SK-N-SH treated with all-trans-retinoic acid at 6 μM for 48 hours (cell line): ENCODE measurements at regions not wholly inside any gene's neighbourhood (a gene's known extent, or its start where the extent isn't known, plus 50 kb on each side); places are given as distances from the start of the nearest gene placed in this dataset.

Source experiments
- ARNTL ChIP-seq: fragments of 450-650 bp; formaldehyde crosslinking; IDR thresholded peaks from 2 replicates; pipeline ENCODE4 v1.5.0; 2020; ENCODE audit warnings: low read depth, mild to moderate bottlenecking, moderate library complexity, borderline replicate concordance
- BACH2 ChIP-seq: fragments of 250-450 bp; sonication (Bioruptor Pico); IDR thresholded peaks from 2 replicates; pipeline ENCODE4 v1.9.0; 2021; ENCODE audit warnings: mild to moderate bottlenecking, borderline replicate concordance
- GLIS3 ChIP-seq: fragments of 250-450 bp; sonication (Bioruptor Pico); IDR thresholded peaks from 2 replicates; pipeline ENCODE4 v1.5.0; 2020; ENCODE audit warnings: mild to moderate bottlenecking, moderate library complexity
- ISL1 ChIP-seq: fragments of 250-450 bp; sonication (Bioruptor Pico); IDR thresholded peaks from 2 replicates; pipeline ENCODE4 v2.1.2; 2022; ENCODE audit warnings: mild to moderate bottlenecking, moderate library complexity
- RARB ChIP-seq: fragments of 250-450 bp; sonication (Bioruptor Pico); IDR thresholded peaks from 2 replicates; pipeline ENCODE4 v1.8.0; 2021; ENCODE audit warnings: mild to moderate bottlenecking, moderate library complexity
- SNAI2 ChIP-seq: fragments of 250-450 bp; sonication (Bioruptor Pico); IDR thresholded peaks from 2 replicates; pipeline ENCODE4 v1.5.0; 2020; ENCODE audit warnings: mild to moderate bottlenecking, moderate library complexity
- TOX ChIP-seq: fragments of 250-450 bp; sonication (Bioruptor Pico); IDR thresholded peaks from 2 replicates; pipeline ENCODE4 v1.8.0; 2021; ENCODE audit warnings: mild to moderate bottlenecking, moderate library complexity, borderline replicate concordance
- ZNF8 ChIP-seq: fragments of 450-650 bp; formaldehyde crosslinking; IDR thresholded peaks from 2 replicates; pipeline ENCODE4 v1.5.0; 2020; ENCODE audit warnings: mild to moderate bottlenecking, moderate library complexity
- TF ChIP-seq, protein P1 (sequence below): fragments of 250-450 bp; sonication (Bioruptor Pico); IDR thresholded peaks from 2 replicates; pipeline ENCODE4 v1.5.1; 2020; ENCODE audit warnings: low read depth, mild to moderate bottlenecking, moderate library complexity
- TF ChIP-seq, protein P2 (sequence below): fragments of 250-450 bp; sonication (Bioruptor Pico); IDR thresholded peaks from 2 replicates; pipeline ENCODE4 v1.8.0; 2020; ENCODE audit warnings: mild to moderate bottlenecking, moderate library complexity, borderline replicate concordance
- TF ChIP-seq, protein P3 (sequence below): fragments of 250-450 bp; sonication (Bioruptor Pico); IDR thresholded peaks from 2 replicates; pipeline ENCODE4 v1.5.1; 2021; ENCODE audit warnings: mild to moderate bottlenecking, moderate library complexity
- TF ChIP-seq, protein P4 (sequence below): fragments of 250-450 bp; sonication (Bioruptor Pico); IDR thresholded peaks from 2 replicates; pipeline ENCODE4 v1.8.0; 2021; ENCODE audit warnings: low read depth, mild to moderate bottlenecking, moderate library complexity, borderline replicate concordance

DNA sequence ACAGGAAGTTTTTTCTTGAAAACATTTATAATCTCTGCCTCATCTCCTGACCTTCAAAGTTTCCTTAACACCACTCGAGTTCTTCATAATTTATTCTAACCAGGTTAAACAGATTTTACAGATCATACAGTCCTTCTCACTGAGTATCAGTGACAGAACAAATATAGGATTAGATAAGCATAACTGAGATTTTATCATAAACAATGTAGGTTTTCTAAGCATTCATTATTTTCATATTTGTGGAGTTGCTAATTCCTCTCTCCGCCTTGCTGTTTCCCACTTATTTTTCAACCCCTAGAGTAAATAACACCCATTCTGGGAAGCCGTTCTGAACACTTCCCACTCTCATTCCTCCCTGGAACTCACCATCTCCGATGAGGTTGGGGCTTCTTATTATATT is 229.9 kb downstream of the HACE1 start:
- TF ChIP-seq TOX (CRISPR knock-in tag) (no peak), ZNF8 (CRISPR knock-in tag) (no peak), BACH2 (CRISPR knock-in tag) (no peak), GLIS3 (CRISPR knock-in tag) (no peak), SNAI2 (CRISPR knock-in tag) (no peak), ARNTL (CRISPR knock-in tag) (no peak), RARB (CRISPR knock-in tag) (no peak), ISL1 (CRISPR knock-in tag) (no peak)
- TF ChIP-seq, protein P1, sequence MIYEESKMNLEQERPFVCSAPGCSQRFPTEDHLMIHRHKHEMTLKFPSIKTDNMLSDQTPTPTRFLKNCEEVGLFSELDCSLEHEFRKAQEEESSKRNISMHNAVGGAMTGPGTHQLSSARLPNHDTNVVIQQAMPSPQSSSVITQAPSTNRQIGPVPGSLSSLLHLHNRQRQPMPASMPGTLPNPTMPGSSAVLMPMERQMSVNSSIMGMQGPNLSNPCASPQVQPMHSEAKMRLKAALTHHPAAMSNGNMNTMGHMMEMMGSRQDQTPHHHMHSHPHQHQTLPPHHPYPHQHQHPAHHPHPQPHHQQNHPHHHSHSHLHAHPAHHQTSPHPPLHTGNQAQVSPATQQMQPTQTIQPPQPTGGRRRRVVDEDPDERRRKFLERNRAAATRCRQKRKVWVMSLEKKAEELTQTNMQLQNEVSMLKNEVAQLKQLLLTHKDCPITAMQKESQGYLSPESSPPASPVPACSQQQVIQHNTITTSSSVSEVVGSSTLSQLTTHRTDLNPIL (CRISPR knock-in tag) = no peak
- TF ChIP-seq, protein P2, sequence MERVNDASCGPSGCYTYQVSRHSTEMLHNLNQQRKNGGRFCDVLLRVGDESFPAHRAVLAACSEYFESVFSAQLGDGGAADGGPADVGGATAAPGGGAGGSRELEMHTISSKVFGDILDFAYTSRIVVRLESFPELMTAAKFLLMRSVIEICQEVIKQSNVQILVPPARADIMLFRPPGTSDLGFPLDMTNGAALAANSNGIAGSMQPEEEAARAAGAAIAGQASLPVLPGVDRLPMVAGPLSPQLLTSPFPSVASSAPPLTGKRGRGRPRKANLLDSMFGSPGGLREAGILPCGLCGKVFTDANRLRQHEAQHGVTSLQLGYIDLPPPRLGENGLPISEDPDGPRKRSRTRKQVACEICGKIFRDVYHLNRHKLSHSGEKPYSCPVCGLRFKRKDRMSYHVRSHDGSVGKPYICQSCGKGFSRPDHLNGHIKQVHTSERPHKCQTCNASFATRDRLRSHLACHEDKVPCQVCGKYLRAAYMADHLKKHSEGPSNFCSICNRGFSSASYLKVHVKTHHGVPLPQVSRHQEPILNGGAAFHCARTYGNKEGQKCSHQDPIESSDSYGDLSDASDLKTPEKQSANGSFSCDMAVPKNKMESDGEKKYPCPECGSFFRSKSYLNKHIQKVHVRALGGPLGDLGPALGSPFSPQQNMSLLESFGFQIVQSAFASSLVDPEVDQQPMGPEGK (CRISPR knock-in tag) = no peak
- TF ChIP-seq, protein P3, sequence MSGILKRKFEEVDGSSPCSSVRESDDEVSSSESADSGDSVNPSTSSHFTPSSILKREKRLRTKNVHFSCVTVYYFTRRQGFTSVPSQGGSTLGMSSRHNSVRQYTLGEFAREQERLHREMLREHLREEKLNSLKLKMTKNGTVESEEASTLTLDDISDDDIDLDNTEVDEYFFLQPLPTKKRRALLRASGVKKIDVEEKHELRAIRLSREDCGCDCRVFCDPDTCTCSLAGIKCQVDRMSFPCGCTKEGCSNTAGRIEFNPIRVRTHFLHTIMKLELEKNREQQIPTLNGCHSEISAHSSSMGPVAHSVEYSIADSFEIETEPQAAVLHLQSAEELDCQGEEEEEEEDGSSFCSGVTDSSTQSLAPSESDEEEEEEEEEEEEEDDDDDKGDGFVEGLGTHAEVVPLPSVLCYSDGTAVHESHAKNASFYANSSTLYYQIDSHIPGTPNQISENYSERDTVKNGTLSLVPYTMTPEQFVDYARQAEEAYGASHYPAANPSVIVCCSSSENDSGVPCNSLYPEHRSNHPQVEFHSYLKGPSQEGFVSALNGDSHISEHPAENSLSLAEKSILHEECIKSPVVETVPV (CRISPR knock-in tag) = no peak
- TF ChIP-seq, protein P4, sequence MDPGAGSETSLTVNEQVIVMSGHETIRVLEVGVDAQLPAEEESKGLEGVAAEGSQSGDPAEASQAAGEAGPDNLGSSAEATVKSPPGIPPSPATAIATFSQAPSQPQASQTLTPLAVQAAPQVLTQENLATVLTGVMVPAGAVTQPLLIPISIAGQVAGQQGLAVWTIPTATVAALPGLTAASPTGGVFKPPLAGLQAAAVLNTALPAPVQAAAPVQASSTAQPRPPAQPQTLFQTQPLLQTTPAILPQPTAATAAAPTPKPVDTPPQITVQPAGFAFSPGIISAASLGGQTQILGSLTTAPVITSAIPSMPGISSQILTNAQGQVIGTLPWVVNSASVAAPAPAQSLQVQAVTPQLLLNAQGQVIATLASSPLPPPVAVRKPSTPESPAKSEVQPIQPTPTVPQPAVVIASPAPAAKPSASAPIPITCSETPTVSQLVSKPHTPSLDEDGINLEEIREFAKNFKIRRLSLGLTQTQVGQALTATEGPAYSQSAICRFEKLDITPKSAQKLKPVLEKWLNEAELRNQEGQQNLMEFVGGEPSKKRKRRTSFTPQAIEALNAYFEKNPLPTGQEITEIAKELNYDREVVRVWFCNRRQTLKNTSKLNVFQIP (CRISPR knock-in tag) = no peak
